ENCODE measurements at regions not wholly inside any gene's neighbourhood (a gene's known extent, or its start where the extent isn't known, plus 50 kb on each side); places are given as distances from the start of the nearest gene placed in this dataset.

GRCh38 chr5:124110942-124111341, 599.0 kb downstream of the CSNK1G3 start:
- no peak for TF ChIP-seq GATA2 (IDR thresholded peaks at IDR 0.05; ENCODE audit: low read depth, low read length)
- TF ChIP-seq GATA3 (IDR thresholded peaks at IDR 0.05; ENCODE audit: low read depth, low read length), result no peak

Measured in SH-SY5Y (cell line).